Fibroblast of skin of scalp (primary cell): ENCODE measurements at regions not wholly inside any gene's neighbourhood (a gene's known extent, or its start where the extent isn't known, plus 50 kb on each side); places are given as distances from the start of the nearest gene placed in this dataset.

ENCODE experiments used
- DNase-seq: peaks from one replicate; pipeline ENCODE4 v3.0.0-alpha.2; 2013

DNA sequence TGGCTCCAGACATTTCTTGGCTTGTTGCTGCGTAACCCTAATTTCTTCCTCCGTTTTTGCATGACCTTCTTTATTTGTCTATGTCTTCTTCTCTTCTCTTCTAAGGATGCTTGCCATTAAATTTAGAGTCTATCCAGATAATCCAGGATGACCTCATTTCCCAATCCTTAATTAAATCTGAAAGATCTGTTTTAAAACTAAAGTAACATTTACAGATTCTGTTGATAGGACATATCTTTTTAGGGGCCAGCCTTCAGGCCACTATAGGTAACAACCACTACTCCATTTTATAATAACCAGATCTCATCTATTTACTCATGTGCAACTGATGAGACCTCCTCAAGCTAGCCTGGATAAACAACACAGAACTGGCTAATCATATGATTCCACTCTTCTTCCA, 490.5 kb upstream of the SLC10A2 start:
- DNase-seq = no peak

DNA sequence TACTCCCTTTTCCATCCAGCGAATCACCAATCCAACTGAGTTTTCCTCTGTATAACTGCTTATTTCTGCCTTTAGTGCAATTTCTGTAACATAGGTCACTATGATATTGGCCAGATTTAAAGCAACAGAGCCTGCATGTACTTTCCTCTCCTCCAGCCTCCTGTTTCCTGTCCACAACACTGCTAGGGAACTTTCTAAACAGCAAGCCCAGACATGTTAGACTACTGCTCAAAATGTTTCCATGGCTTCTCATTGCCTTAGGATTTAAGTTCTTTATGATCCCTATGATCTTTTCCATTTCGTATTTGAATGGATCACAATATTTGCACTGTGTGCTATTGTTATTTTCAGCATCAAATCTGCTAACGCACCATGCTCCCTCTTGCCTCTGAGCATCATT, 481.7 kb upstream of the SLC10A2 start:
- DNase-seq = no peak

DNA sequence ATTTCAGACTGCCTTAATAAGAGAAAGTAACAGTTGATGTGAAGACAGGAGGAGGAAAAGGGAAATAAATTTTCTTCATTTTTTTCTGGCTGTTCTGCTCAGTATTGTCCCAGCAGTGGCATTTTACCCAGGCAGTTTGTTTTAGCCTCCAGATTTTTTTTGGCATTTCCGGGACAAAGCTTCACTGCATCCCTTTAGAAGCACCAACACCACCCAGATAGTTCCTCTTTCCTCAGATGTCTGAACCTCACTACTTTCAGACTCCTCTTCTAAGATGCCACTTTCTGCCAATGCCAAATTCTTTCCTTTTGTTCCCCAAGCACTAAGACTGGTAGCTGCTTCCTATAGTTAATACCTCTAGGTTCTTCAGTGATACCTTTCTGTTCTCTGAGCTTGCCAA, 480.1 kb upstream of the SLC10A2 start:
- no peak for DNase-seq

DNA sequence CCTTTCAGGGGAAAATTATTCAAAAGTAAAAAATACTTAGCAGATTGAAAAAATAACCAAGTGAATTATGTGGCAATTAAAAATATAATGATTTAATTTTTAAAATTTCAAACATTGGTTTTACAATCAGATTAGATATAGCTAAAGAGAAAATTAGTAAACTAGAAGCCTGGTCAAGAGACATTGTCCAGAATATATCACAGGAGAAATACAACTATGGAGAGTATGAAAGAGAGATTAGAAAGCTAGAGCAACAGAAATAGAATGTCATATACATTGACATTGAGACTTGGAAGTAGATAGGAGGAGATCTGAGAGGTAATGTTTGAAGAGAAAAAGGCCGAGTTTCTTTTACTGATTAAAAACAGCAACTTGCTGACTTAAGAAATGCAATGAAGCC, 476.4 kb upstream of the SLC10A2 start:
- DNase-seq = no peak

DNA sequence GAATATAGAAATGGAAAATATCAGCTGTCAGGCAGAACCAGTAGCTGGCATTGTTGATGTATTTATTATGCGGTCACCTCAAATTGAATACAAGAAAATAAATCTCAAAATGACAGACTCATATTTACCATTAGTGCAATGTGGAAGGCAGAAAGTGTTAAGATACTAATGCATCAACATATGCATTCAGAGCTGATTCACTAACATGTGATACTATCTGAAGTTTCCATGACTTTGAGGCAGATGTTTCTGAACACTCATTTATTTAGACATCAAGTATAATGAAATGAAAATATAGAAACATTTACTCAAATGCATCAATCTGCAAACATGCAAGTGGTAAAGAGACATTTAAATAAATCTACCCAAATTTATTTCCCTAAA, 474.2 kb upstream of the SLC10A2 start:
- DNase-seq = no peak

DNA sequence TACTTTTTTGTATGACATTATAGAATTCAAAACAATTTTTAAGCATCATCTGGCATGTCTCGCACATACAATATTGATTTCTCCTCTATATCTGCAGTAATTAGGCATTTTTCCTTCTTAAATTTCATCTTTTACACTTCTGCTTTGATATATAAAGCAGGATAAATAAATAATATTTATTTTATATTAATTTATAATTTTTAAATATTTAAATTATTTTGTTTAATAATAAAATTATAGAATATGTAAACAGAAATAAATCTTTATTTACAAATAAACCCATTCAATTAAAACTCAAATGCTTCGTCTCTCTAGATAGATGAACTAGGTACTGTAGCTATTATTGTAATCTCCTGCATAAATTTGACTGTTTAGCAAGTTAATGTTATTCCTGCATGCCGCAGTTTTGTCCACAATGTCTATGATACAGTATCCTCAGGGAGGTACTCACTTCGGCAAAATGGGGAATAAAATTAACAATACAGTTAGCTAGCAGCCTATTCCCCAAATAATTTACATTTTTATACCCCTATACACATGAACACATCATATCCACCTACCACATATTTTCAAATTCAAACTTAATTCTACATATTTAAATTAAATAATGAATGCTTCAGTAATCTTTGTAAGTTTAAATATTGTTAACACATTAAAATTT, 473.6 kb upstream of the SLC10A2 start:
- no peak for DNase-seq

DNA sequence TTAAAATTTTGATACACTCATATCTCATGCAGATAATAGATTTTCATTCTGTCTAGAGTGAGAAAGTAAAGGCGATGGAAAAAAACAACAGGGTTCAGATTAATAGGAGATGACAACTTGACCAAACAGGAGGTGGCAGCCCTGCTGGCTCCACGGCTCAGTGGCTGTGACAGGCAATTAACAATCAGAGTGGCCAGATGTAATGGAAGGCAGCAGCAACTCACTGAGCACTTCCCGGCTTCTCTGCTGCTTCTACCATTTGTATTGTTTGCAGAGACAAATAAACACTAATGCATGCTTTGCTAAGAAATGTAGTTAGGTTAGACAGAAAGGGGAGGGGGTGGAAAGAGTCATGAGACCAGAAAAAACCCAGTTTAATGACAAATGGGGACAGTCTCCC, 473.0 kb upstream of the SLC10A2 start:
- DNase-seq = no peak

DNA sequence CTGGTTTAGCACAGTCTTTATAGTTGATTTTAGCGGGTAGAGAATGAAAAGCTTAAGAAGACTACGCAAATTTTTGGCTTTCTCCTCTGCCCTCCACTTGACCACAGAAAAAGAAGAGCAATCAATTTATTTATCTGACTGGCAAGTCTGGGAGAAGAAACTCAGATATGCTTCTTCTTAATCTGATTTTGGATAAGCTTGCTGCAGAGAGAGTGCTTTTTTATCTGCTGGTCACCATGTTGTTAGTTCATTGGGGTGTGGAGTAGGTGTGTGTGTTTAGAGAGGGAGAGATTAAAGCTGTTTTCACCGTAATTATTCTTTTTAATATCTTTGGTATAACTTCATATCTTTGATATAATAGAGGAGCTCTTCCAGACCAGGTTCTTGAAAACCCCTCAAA, 471.4 kb upstream of the SLC10A2 start:
- no peak for DNase-seq

DNA sequence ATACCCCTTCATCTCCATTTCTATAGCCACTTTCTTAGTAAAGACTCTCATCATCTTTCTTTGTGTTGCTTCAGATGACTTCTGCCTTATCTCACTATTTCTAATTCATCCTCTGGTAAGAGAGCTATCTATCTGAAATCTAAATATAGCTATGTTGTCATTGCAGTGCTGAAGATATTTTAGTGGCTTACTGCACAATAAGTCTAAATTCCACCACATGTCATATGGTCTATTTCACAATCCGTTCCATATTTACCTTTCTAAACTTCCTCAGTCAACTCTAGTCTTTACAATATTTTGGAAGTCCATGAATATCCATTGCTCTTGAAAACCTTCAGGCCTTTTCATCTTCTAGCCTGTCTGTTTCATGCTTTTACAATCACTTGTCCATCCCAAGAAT, 465.1 kb upstream of the SLC10A2 start:
- no peak for DNase-seq

DNA sequence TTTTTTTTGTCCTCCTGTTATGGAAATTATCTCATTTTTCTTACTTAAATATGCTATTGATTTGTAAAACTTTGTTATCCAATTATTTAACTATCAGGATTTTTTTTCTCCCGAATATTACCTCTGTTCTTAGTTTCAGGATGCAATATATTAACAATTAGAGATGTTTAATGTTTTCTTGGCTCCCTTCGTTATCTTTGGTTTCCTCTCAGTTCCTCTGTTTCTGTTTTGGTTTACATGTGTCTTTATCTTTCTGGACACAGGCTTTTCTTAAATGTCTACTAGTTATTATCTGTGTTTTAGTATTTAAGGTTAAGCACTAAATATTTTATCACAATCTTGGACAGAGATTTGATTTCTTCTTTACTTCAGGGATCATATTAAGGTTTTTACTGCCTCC, 462.2 kb upstream of the SLC10A2 start:
- no peak for DNase-seq

DNA sequence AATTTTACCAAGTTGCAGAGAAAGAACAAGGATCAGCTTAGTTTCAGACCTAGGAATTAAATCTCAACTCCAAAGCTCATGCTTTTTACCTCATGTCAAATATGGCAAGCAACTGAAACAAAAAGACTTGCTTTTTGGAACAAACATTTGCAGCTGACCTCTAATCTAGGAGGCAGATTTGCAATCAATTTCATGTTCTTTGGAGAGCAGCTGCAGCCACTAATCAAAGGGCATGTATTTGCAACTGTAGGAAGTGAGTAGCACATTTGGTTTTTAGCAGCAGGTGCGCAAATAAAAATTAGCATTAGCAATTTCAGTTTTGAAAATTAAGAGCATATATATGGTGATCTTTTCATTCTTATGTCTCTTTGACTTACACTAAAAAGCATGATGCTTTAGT, 459.3 kb upstream of the SLC10A2 start:
- DNase-seq = no peak

DNA sequence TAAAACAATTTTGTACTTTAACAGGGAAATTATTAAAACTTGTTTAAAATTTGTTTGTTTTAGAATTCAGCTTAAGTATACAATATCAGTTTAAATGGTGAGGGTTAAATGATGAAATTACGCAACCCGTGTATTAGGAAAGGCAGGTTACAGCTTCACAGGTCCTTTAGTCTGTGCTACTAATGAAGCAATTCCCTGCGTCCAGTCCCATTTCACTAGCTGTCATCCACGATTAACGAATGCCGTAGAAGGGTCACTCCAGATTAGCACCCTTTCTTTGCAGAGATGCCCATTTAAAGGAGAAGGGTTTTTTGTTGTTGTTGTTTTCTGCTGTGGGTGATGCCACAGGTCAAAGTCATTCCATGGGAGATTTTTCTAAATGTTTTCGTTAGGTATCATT, 457.6 kb upstream of the SLC10A2 start:
- no peak for DNase-seq

DNA sequence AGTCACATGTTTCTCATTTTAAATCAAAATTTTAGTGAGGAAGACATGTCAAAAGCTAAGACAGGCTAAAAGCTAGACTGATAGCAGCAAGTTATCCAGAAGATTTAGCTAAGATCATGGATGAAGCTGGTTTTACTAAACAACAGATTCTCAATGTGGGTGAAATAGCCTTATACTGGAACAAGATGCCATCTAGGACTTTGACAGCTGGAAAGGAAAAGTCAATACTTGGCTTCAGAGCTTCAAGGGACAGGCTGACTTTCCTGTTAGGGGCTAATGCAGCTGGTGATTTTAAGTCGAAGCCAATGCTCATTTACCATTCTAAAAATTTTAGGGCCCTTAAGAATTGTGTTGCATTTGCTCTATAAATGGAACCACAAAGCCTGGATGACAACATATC, 455.3 kb upstream of the SLC10A2 start:
- no peak for DNase-seq

DNA sequence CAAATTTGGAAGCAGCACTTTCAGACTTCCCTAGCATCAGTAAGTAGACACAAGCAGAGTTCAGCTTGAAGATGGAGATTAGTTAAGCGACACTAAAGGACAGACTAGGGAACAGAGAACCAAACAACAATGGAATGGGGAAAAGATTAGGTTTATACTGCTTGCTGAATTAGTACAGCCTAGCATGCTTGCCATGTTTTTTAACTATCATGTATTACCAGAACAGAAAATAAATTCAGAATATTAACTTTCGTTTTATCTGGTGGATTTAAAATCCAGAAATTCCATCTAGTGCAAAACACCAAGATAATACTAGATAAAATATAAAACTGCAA, 451.5 kb upstream of the SLC10A2 start:
- DNase-seq = no peak

DNA sequence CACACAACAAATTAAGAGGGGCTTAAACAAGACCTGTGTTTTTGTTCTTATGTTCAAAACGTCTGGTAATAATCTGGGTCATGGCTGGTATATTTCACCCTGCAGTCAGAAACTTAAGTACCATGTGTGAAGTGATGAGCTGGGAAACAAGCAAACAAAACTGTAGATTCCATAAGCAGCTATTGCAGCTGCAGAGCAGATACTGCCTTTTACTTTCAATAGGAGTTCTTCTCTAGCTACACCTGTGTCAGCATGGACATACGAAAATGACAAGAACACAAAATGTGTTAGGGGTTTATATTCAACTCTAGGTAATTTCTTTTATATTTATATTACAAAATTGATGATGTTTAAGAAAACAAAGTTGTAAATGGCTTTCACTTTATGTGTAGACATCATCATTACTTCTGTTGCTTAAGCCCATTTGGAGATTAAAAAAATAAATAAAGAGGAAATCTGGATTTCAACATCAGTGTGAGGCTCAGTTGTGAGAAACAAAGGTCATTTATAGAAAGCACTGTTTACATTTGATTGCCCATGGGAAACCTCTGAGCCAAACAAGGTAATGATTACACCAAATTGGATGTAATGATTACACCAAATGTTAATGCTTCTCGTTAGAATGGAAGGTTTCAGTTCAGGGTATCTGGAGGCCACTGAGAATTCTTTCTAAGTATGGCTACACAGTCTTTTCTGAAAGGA, 451.0 kb upstream of the SLC10A2 start:
- no peak for DNase-seq

DNA sequence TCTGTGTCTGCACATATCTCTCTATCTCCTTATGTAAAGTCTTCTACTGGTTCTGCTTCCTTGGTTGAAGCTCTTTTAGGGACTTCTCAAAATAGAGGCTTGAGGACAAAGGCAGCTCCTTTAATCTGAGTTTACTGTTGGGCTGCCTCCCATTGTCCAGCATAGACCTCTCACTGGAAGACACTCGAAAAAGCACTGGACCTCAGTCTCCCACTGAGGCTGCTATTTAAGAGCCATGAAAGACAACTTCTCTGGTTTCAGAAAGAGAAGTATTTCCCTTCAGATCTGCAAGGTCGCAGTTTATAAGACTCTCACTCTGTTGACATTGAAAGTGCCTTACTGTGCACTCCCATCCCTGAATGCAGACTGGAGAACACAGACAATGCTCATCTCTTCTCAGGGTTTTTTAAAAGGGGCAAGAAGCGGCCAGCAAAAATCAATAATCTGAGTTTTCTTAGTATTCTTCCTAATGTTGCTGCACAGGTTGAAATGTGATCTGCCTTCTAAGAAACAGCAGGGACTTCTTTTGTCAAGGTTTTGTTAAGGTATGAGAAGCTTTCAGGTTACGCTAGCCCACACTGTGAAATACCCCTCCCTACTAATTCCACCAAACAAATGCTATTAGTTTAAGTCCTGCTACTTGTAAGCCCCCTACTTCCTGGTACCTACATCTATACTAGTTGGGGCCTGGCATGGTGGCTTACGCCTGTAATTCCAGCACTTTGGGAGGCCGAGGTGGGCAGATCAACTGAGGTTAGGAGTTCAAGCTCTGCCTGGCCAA, 450.0 kb upstream of the SLC10A2 start:
- DNase-seq = no peak

DNA sequence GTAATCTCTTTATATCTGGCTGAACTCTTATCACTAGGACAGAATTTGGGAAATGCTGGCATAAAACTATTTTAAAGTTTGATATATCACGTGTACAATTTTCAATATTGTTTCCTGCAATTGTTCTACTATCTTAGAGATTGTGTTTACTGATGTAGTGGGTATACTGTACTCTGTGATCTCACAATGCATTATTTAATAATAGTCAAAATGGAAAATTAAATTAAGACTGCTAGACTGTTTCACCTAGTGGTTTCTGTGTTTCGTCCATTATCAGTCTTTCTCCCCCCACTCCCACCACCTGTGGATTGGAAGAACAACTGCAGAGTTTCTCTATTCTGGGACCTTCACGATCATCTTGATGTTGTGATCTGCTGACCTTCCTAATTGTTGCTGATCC, 449.2 kb upstream of the SLC10A2 start:
- DNase-seq = no peak

DNA sequence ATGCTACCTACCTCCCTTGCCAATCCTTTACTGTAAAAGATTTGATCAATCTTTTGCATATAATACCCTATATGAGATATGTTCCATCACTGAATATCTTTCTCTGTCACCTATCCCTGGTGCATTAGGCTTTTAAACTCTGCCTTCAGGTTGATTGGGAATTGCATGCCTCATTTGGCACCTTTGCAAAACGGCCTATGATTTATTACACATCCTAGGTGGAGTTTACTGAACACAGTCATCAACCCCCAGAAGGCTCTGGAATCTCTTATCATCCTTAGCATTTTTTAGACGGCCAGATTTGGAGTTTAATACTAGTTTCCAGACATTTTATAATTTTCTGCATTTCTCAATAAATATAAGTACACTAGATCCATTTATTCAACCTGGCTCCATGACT, 448.4 kb upstream of the SLC10A2 start:
- DNase-seq = no peak

DNA sequence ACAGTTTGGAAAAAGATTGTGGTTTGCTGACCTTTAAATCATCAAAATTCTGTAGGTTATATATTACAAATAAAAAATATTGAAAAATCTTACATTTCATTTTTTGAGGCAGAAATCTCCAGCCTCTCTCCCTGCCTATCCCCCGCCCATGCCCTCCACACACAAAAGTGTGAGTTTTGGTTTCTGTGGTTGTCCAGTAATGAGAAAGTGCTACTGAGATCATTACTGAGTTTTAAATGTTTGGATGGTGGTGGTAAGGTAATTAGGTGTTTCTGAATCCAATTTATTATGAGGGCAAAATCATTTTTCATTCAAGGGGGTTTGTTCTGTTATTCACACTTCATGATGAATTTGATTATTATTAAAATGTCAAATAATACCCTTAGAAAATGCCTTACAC, 448.0 kb upstream of the SLC10A2 start:
- DNase-seq = no peak

DNA sequence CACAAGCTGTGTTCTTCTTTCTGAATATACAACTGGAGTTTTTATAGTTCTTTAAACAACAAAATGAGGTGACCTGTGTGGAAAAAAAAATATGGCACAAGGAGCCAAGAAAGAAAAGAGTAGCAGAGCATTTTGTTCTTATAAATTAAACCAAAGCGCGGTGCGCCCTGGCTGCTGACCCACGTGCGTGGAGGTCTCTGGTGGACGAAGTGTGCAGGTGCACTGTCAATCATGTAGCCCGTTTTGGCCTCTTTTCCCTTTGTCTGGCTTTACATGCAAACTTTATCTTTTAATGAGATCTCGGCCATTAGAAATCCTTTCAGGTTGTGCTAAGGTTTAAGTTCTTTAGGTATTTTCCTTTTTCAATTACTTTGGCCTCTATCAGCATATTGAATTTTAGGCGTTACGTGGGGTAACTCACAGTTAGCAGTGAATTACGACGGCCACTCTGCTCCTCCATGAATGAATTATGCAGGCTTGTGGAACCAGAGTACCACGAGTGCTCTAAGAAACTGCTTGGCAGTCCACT, 443.9 kb upstream of the SLC10A2 start:
- DNase-seq = no peak

DNA sequence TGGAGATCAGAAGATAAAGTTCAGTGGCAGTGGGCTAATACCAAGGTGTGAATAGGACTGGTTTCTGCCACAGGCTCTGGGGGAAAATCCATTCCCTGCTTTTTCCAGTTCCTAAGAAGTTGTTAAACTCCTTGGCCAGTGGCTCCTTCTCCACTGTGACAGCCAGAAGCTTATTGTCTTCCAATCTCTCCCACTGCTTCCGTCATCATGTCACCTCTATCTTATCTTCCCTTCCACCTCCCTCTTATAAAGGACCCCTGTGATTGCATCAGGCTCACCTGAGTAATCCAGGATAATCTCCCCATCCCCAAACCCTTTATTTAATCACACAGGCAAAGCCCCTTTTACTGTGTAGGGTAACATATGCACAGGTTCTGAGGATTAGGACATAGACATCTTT, 431.2 kb upstream of the SLC10A2 start:
- DNase-seq = no peak

DNA sequence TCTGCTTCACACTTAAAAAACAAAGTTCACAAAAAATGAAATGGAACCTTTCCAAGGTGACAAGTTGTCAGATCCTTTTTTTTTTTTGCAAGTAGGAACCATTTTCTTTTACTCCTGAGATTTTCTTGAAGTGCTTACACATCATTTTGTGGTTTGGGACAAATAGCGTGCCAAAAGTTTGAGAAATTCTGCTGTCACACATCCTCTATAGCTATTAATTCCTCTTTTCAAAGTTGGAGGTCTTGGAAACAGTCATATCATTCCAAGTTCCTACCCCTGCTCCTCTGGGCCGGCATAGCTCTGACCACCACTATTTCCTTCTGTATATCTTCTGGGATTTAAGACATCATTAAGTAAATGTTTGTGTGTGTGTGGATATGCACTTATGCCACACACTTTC, 421.6 kb upstream of the SLC10A2 start:
- no peak for DNase-seq

DNA sequence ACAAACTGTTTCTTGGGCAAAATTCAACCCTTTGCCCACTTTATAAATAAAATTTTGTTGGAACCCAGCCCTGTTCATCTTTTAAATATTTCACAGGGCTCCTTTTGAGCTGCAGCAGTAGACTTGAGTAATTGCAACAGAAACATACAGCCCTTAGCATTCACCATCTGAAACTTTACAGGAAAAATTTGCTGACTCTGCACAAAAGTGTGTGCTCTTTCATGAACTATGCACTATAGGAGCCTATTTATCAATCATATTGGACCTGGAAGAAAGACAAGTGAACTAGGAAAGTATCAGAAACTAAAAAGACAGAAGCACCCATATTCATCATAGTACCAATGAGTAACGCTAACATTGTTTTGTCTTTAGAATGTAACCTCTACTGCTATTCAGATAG, 406.9 kb upstream of the SLC10A2 start:
- DNase-seq = no peak

DNA sequence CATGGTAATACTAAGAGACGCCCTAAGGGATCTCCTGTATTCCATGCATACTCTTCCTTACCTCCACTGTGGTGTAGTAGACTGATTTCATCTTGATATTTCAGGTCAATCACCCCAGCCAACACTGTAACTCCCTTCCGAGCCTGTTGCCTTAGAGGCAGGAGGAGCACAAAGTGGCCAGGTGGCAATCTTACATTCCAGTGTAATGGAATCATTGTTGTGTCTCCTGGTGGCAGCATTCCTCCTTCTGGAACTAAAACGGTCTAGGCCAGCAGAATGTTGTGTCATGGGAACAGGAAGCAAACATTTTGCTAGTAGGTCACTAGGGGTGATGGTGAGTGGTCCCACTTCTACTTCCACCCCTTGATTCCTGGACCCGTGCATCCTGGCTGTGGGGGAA, 405.7 kb upstream of the SLC10A2 start:
- no peak for DNase-seq
